ENCODE measurements at regions not wholly inside any gene's neighbourhood (a gene's known extent, or its start where the extent isn't known, plus 50 kb on each side); places are given as distances from the start of the nearest gene placed in this dataset.

GRCh38 chr6:80537118-80537972 is 430.9 kb downstream of the BCKDHB start:
- in situ Hi-C loops (cut with HindIII; ENCODE audit: low sequenced_read_pairs) = no loop called here

GRCh38 chr6:80535914-80536565 is 429.6 kb downstream of the BCKDHB start:
- no peak for DNase-seq (ENCODE audit: low read depth)
- H3K4me3 ChIP-seq (ENCODE audit: low read depth, low read length) = no peak overlapping the region
- in situ Hi-C loops (cut with HindIII; ENCODE audit: low sequenced_read_pairs) = no loop called here
- no peak for TF ChIP-seq CTCF (IDR thresholded peaks at IDR 0.05; ENCODE audit: low read depth, low read length, missing control alignments)

More at GRCh38 chr6:80537118-80537972, 430.9 kb downstream of the BCKDHB start:
- no peak overlapping the region for H3K4me3 ChIP-seq (ENCODE audit: low read depth, low read length)
- TF ChIP-seq CTCF (IDR thresholded peaks at IDR 0.05; ENCODE audit: low read depth, low read length, missing control alignments) = no peak
- no peak for DNase-seq (ENCODE audit: low read depth)

GRCh38 chr6:80531681-80532619 is 425.5 kb downstream of the BCKDHB start:
- no peak for DNase-seq (ENCODE audit: low read depth)
- in situ Hi-C loops (cut with HindIII; ENCODE audit: low sequenced_read_pairs) = no loop called here
- H3K4me3 ChIP-seq (ENCODE audit: low read depth, low read length) = no peak overlapping the region
- no peak for TF ChIP-seq CTCF (IDR thresholded peaks at IDR 0.05; ENCODE audit: low read depth, low read length, missing control alignments)

GRCh38 chr6:80530103-80530502 is 423.6 kb downstream of the BCKDHB start:
- no peak for DNase-seq (ENCODE audit: low read depth)
- no peak overlapping the region for H3K4me3 ChIP-seq (ENCODE audit: low read depth, low read length)
- in situ Hi-C loops (cut with HindIII; ENCODE audit: low sequenced_read_pairs) = no loop called here
- no peak for TF ChIP-seq CTCF (IDR thresholded peaks at IDR 0.05; ENCODE audit: low read depth, low read length, missing control alignments)

- no peak overlapping the region for H3K4me3 ChIP-seq (ENCODE audit: low read depth, low read length)
- in situ Hi-C loops (cut with HindIII; ENCODE audit: low sequenced_read_pairs) = no loop called here
- no peak for DNase-seq (ENCODE audit: low read depth)
- TF ChIP-seq CTCF (IDR thresholded peaks at IDR 0.05; ENCODE audit: low read depth, low read length, missing control alignments) = no peak
Observed at GRCh38 chr6:80528115-80528514, 421.6 kb downstream of the BCKDHB start.

GRCh38 chr6:80527552-80528052 is 421.1 kb downstream of the BCKDHB start:
- DNase-seq (ENCODE audit: low read depth) = no peak
- no peak for TF ChIP-seq CTCF (IDR thresholded peaks at IDR 0.05; ENCODE audit: low read depth, low read length, missing control alignments)
- in situ Hi-C loops (cut with HindIII; ENCODE audit: low sequenced_read_pairs) = no loop called here
- H3K4me3 ChIP-seq (ENCODE audit: low read depth, low read length) = no peak overlapping the region
